ENCODE measurements at regions not wholly inside any gene's neighbourhood (a gene's known extent, or its start where the extent isn't known, plus 50 kb on each side); places are given as distances from the start of the nearest gene placed in this dataset.

DNA sequence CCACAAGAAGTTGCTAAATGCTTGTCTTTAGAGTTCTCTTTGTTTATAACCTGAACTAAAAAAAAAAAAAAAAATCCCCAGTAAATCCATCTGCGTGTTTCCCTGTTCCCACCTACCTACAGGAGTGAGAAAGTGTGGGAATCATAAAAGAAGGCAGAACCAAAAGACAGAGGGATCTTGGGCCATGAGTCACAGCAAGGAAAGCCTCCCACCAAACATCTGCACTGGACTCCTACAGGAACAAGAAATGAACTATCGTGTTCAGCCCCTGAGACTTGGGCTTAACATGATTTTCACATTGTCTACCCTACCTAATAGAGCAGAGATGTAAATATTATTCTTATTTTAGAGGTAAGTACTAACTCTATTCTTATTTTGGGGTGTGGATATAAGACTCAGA is 1761.2 kb upstream of the CELF4 start:
- RAD21 ChIA-PET (ENCODE audit: unreplicated experiment): no interaction called here
- FAIRE-seq (no peak), DNase-seq (ENCODE audit: low read depth, low spot score) (no peak), ATAC-seq (no peak)
- no peaks in the 10 kb centered on the region for H4K20me1 ChIP-seq (ENCODE audit: control insufficient read depth, insufficient read depth)
- 0% methylated on average over 2 of the region's 2 CpGs for WGBS (ENCODE audit: insufficient coverage, insufficient replicate concordance, low lambda C conversion rate, missing lambda C conversion rate)
- SMC1A ChIA-PET (ENCODE audit: uncharacterized antibody, unreplicated experiment): no interaction called here
- intact Hi-C loops (cut with micrococcal nuclease; ENCODE audit: unreplicated experiment) (no loop called here), in situ Hi-C loops (cut with MboI) (no loop called here)
- H3K27me3 ChIP-seq (replicated peaks in 1 of 2; ENCODE audit: control insufficient read depth in 2 of 2, insufficient read depth in 2 of 2, low read length in 1 of 2): no peaks in the 10 kb centered on the region
- H3K4me2 ChIP-seq (ENCODE audit: control insufficient read depth, insufficient read depth): no peak overlapping the region
- no peaks in the 10 kb centered on the region for H3K79me2 ChIP-seq (ENCODE audit: control insufficient read depth, insufficient read depth, low read length)
- H3K4me1 ChIP-seq (ENCODE audit: control insufficient read depth, insufficient read depth, low read length): no peaks in the 10 kb centered on the region
- no peak overlapping the region for H3K27ac ChIP-seq (ENCODE audit: control insufficient read depth, insufficient read depth)
- no peak overlapping the region for H2AFZ ChIP-seq (ENCODE audit: control insufficient read depth, low read depth, low read length)
- no peaks in the 10 kb centered on the region for H3K36me3 ChIP-seq (ENCODE audit: control insufficient read depth in 2 of 2, insufficient read depth in 2 of 2, low read length in 1 of 2)
- TF ChIP-seq, protein P1, sequence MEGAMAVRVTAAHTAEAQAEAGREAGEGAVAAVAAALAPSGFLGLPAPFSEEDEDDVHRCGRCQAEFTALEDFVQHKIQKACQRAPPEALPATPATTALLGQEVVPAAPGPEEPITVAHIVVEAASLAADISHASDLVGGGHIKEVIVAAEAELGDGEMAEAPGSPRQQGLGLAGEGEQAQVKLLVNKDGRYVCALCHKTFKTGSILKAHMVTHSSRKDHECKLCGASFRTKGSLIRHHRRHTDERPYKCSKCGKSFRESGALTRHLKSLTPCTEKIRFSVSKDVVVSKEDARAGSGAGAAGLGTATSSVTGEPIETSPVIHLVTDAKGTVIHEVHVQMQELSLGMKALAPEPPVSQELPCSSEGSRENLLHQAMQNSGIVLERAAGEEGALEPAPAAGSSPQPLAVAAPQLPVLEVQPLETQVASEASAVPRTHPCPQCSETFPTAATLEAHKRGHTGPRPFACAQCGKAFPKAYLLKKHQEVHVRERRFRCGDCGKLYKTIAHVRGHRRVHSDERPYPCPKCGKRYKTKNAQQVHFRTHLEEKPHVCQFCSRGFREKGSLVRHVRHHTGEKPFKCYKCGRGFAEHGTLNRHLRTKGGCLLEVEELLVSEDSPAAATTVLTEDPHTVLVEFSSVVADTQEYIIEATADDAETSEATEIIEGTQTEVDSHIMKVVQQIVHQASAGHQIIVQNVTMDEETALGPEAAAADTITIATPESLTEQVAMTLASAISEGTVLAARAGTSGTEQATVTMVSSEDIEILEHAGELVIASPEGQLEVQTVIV (IDR thresholded peaks at IDR 0.05; ENCODE audit: borderline replicate concordance, partially characterized antibody): no peak
- TF ChIP-seq, protein P2, sequence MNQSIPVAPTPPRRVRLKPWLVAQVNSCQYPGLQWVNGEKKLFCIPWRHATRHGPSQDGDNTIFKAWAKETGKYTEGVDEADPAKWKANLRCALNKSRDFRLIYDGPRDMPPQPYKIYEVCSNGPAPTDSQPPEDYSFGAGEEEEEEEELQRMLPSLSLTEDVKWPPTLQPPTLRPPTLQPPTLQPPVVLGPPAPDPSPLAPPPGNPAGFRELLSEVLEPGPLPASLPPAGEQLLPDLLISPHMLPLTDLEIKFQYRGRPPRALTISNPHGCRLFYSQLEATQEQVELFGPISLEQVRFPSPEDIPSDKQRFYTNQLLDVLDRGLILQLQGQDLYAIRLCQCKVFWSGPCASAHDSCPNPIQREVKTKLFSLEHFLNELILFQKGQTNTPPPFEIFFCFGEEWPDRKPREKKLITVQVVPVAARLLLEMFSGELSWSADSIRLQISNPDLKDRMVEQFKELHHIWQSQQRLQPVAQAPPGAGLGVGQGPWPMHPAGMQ (IDR thresholded peaks at IDR 0.05; ENCODE audit: borderline replicate concordance): no peak
- TF ChIP-seq CBX5 (IDR thresholded peaks at IDR 0.05; ENCODE audit: low read depth): no peak
- TF ChIP-seq YY1 (IDR thresholded peaks at IDR 0.05; ENCODE audit: low read depth, low read length): no peak
- TF ChIP-seq ESRRA (IDR thresholded peaks at IDR 0.05; ENCODE audit: low read length): no peak
- TF ChIP-seq, protein P3, sequence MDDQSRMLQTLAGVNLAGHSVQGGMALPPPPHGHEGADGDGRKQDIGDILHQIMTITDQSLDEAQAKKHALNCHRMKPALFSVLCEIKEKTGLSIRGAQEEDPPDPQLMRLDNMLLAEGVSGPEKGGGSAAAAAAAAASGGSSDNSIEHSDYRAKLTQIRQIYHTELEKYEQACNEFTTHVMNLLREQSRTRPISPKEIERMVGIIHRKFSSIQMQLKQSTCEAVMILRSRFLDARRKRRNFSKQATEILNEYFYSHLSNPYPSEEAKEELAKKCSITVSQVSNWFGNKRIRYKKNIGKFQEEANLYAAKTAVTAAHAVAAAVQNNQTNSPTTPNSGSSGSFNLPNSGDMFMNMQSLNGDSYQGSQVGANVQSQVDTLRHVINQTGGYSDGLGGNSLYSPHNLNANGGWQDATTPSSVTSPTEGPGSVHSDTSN (IDR thresholded peaks at IDR 0.05; ENCODE audit: insufficient replicate concordance, low read depth, low read length): no peak
- no peak for TF ChIP-seq POLR2AphosphoS5 (IDR thresholded peaks at IDR 0.05; ENCODE audit: low read length)
- TF ChIP-seq CHD1 (IDR thresholded peaks at IDR 0.05; ENCODE audit: low read depth, low read length): no peak
- CTCF ChIA-PET: no interaction called here
- POLR2A ChIA-PET: no interaction called here
- H3K4me3 ChIP-seq: no peak overlapping the region
- BruUV-seq (replicated peaks): no TSS peak
- H3K9ac ChIP-seq (ENCODE audit: control insufficient read depth, insufficient read depth, low read length): no peak overlapping the region
- no peaks in the 10 kb centered on the region for H3K9me3 ChIP-seq (replicated peaks; ENCODE audit: control insufficient read depth, insufficient read depth, low read length)

Data from GM12878 (cell line).